GM13976 (cell line): ENCODE measurements at regions not wholly inside any gene's neighbourhood (a gene's known extent, or its start where the extent isn't known, plus 50 kb on each side); places are given as distances from the start of the nearest gene placed in this dataset.

Experiments
- DNase-seq: peaks from one replicate; pipeline ENCODE4 v3.0.0; 2012; ENCODE audit warnings: low spot score
- CTCF ChIP-seq: IDR thresholded peaks from 2 replicates; pipeline ENCODE4 v1.5.1; 2012; ENCODE audit warnings: borderline replicate concordance, mild to moderate bottlenecking; ENCODE audit not compliant: insufficient read depth; ENCODE audit errors: extremely low read depth, missing control alignments, control extremely low read depth
- in situ Hi-C: fragments of 300-500 bp; cut with MboI; formaldehyde crosslinking; loops from one replicate; pipeline ENCODE4 v1.12.0; 2022; ENCODE audit warnings: low sequenced_read_pairs, mixed read lengths, inconsistent platforms; ENCODE audit not compliant: unreplicated experiment

GRCh38 chr1:157411064-157411463, 141.3 kb downstream of the FCRL5 start:
- DNase-seq: no peak
- TF ChIP-seq CTCF: no peak
- in situ Hi-C loops: no loop called here

GRCh38 chr1:157410457-157410856, 141.9 kb downstream of the FCRL5 start:
- in situ Hi-C loops: no loop called here
- no peak for TF ChIP-seq CTCF

GRCh38 chr1:157409927-157410326, 142.4 kb downstream of the FCRL5 start:
- in situ Hi-C loops: no loop called here

More at GRCh38 chr1:157410457-157410856, 141.9 kb downstream of the FCRL5 start:
- no peak for DNase-seq

GRCh38 chr1:157407917-157408525, 144.3 kb downstream of the FCRL5 start:
- in situ Hi-C loops: no loop called here
- no peak for DNase-seq
- TF ChIP-seq CTCF: no peak

More at GRCh38 chr1:157409927-157410326, 142.4 kb downstream of the FCRL5 start:
- DNase-seq: no peak
- no peak for TF ChIP-seq CTCF

- DNase-seq: no peak
- in situ Hi-C loops: no loop called here
- TF ChIP-seq CTCF: no peak
Observed at GRCh38 chr1:157407367-157407766, 144.9 kb downstream of the FCRL5 start.

- TF ChIP-seq CTCF: no peak
- DNase-seq: no peak
- in situ Hi-C loops: no loop called here
Observed at GRCh38 chr1:157405662-157406061, 146.7 kb downstream of the FCRL5 start.
